ENCODE measurements at regions not wholly inside any gene's neighbourhood (a gene's known extent, or its start where the extent isn't known, plus 50 kb on each side); places are given as distances from the start of the nearest gene placed in this dataset.

DNA sequence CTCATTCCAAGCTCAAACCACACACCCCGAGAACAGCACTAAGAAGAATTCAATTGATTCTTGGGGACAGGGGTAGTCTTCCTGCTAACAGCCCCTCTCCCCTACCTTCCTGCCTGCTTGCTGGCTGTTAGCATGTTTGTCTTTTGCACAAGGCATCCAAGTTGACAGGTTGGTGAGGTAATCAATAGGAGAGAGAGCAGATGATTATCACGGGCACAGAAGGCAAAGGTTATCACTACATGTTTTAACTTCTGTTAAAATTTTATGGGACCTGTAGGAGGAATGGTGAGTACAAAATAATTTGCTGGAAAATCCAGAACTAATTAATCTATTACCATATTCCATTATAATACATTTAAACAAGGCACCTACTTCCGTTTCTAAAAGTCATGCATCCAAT, 442.1 kb upstream of the TCF4 start:
- H3K4me1 ChIP-seq: peaks cover 0 to 5% (median 0%) of the 10 kb centered on the region in 3 donors
- 84 to 92% methylated on average over 3 of the region's 3 CpGs for WGBS, 2 donors (ENCODE audit: low coverage in 1 of 2)
- H3K36me3 ChIP-seq: no peaks in the 10 kb centered on the region
- H3K9me3 ChIP-seq: no peaks in the 10 kb centered on the region
- no peak overlapping the region for H3K4me3 ChIP-seq
- H3K27me3 ChIP-seq: no peaks in the 10 kb centered on the region
- TF ChIP-seq POLR2A (IDR thresholded peaks at IDR 0.05): no peak
- no peak for TF ChIP-seq EP300 (IDR thresholded peaks at IDR 0.05)
- no peak for TF ChIP-seq POLR2AphosphoS5 (IDR thresholded peaks at IDR 0.05)
- TF ChIP-seq, protein P1, sequence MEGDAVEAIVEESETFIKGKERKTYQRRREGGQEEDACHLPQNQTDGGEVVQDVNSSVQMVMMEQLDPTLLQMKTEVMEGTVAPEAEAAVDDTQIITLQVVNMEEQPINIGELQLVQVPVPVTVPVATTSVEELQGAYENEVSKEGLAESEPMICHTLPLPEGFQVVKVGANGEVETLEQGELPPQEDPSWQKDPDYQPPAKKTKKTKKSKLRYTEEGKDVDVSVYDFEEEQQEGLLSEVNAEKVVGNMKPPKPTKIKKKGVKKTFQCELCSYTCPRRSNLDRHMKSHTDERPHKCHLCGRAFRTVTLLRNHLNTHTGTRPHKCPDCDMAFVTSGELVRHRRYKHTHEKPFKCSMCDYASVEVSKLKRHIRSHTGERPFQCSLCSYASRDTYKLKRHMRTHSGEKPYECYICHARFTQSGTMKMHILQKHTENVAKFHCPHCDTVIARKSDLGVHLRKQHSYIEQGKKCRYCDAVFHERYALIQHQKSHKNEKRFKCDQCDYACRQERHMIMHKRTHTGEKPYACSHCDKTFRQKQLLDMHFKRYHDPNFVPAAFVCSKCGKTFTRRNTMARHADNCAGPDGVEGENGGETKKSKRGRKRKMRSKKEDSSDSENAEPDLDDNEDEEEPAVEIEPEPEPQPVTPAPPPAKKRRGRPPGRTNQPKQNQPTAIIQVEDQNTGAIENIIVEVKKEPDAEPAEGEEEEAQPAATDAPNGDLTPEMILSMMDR (IDR thresholded peaks at IDR 0.05): no peak
- ATAC-seq: no peak
- H3K27ac ChIP-seq: no peak overlapping the region

DNA sequence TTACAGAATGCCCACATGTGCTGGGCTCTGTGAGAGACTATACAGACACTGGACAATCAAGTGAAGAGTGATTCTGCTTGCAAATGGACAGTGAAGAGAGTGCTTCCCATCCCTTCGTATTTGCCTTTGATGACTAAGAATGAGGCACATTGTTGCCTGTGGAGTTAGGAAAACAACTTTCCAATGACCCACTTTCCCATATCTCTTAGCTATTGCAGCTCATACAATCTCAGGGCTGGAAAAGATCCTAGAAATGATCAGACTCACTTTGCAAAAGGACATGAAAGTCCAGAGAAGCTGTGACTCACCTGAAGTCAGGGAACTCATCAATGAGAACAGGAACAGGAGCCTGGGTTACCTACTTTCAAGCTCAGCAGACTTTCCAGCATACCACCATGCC, 440.5 kb upstream of the TCF4 start:
- H3K4me3 ChIP-seq: no peak overlapping the region
- no peak overlapping the region for H3K27ac ChIP-seq
- no peaks in the 10 kb centered on the region for H3K36me3 ChIP-seq
- peaks cover 0 to 5% (median 0%) of the 10 kb centered on the region in 3 donors for H3K4me1 ChIP-seq
- WGBS, 2 donors (ENCODE audit: low coverage in 1 of 2): 0 to 40% methylated on average over 1 of the region's 1 CpG
- no peaks in the 10 kb centered on the region for H3K9me3 ChIP-seq
- H3K27me3 ChIP-seq: no peaks in the 10 kb centered on the region
- TF ChIP-seq, protein P1 (IDR thresholded peaks at IDR 0.05): no peak
- TF ChIP-seq POLR2A (IDR thresholded peaks at IDR 0.05) (no peak), EP300 (IDR thresholded peaks at IDR 0.05) (no peak), POLR2AphosphoS5 (IDR thresholded peaks at IDR 0.05) (no peak)
- no peak for ATAC-seq

DNA sequence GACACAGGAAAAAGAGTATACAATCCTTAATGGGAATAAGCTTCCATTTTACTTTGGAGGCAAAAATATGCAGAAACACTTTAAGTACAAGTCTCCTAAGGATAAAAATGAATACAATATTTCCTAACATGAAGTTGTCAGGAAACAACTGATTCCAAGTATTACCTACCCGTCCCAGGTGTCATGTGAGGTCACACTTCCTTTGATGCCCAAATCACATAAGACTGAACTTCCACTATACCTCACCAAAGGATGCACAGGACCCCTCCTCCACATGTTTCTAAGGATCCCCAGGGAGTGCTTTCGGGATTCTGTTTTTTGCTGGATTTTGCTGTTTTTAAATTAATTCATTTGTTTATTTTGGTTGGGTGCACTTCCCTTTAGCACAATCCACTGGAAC, 438.5 kb upstream of the TCF4 start:
- ATAC-seq: no peak
- TF ChIP-seq POLR2AphosphoS5 (IDR thresholded peaks at IDR 0.05) (no peak), POLR2A (IDR thresholded peaks at IDR 0.05) (no peak), EP300 (IDR thresholded peaks at IDR 0.05) (no peak)
- TF ChIP-seq, protein P1 (IDR thresholded peaks at IDR 0.05): no peak
- no peaks in the 10 kb centered on the region for H3K9me3 ChIP-seq
- 72 to 75% methylated on average over 1 to 2 of the region's 2 CpGs for WGBS, 2 donors (ENCODE audit: low coverage in 1 of 2)
- H3K27me3 ChIP-seq: no peaks in the 10 kb centered on the region
- H3K4me1 ChIP-seq: no peaks in the 10 kb centered on the region
- H3K36me3 ChIP-seq: no peaks in the 10 kb centered on the region
- H3K4me3 ChIP-seq: no peak overlapping the region
- H3K27ac ChIP-seq: no peak overlapping the region

DNA sequence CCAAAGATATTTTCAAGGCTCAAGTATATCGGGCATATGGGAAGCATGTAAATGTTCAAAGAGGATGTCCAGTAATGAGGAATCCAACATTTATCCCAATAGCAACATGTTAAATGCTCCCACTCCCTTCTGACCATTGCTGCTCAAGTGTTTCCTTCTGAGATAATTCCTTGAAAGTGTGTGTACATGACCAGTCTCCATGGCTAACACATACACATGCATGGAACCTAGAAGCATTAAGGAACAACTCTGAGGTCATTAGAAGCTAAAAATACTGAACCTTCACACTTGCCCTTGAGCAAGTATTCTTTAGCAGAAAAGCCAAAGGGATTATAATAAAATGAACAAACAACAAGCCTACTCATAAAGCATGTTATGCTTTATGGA, 433.8 kb upstream of the TCF4 start:
- 100% methylated on average over 1 of the region's 1 CpG; no CpG with 5 or more reads in 1 of the 2 donors for WGBS, 2 donors (ENCODE audit: low coverage in 1 of 2)
- Histone ChIP-seq H3K4me1 (no peaks in the 10 kb centered on the region), H3K27me3 (no peaks in the 10 kb centered on the region), H3K4me3 (no peak overlapping the region), H3K9me3 (no peaks in the 10 kb centered on the region), H3K27ac (no peak overlapping the region), H3K36me3 (no peaks in the 10 kb centered on the region)
- TF ChIP-seq POLR2AphosphoS5 (IDR thresholded peaks at IDR 0.05) (no peak), POLR2A (IDR thresholded peaks at IDR 0.05) (no peak), EP300 (IDR thresholded peaks at IDR 0.05) (no peak)
- TF ChIP-seq, protein P1 (IDR thresholded peaks at IDR 0.05): no peak
- no peak for ATAC-seq

DNA sequence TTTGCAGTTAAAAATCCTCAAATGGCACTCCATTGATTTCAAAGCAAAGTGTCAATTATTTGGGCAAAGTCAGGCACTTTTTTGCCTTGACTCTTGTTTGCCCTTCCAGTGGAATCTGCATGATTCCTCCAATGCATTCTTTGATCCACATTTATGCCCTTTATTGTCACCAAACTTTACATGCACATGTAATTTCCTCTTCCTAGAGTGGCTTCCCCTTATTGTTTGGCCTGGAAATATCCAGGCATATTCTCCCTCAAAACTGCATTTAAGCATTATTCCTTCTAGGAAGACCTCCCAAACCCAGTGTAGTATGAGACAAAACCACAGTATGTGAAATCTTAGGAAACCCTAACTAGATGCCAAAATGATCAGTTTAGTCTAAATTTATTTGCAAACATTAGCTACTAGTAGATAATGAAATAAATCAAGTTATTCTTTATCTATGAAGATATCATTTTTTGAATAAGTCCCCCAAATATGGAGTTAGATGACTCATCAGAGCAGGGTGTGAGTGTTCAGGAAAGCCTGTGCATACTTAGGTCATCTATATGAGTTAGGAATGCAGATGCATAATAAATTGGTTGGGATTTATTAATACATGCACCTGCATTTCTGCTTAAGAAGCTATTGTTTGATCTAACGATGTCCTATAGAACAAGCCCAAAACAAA, 433.3 kb upstream of the TCF4 start:
- no peak for ATAC-seq
- 80 to 86% methylated on average over 1 of the region's 1 CpG for WGBS, 2 donors (ENCODE audit: low coverage in 1 of 2)
- TF ChIP-seq POLR2AphosphoS5 (IDR thresholded peaks at IDR 0.05): no peak

More for the DNA sequence above, 433.3 kb upstream of the TCF4 start:
- no peak overlapping the region for H3K4me3 ChIP-seq
- no peaks in the 10 kb centered on the region for H3K4me1 ChIP-seq
- no peak overlapping the region for H3K27ac ChIP-seq
- no peaks in the 10 kb centered on the region for H3K27me3 ChIP-seq
- H3K9me3 ChIP-seq: no peaks in the 10 kb centered on the region
- H3K36me3 ChIP-seq: no peaks in the 10 kb centered on the region

Measured in gastroesophageal sphincter (tissue), 4 donors.